ENCODE measurements at regions not wholly inside any gene's neighbourhood (a gene's known extent, or its start where the extent isn't known, plus 50 kb on each side); places are given as distances from the start of the nearest gene placed in this dataset.

DNA sequence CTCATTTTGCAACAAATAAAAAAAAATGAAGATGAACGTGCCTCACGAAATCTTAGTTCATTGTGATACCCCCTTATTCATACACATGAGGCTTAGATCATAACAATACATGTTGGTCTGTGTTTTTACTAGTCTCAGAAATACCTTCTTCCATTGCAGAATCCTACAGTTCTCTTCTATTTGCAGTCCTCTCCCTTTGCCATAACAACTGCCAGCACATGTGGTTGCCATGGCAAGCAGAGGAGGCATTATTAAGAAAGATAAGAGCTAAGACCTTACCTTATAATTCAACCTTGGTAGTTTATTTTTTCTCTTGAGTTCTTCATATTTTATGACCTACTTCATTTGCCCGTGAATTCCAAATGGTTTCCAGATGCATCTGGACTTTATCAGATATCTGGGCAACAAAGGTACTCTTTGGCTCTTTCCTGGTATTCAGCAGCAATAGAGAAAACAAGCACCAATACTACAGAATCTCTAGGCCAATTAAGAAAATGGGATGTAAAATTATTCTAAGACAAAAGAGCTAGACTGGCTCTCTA is 524.0 kb downstream of the CMPK2 start:
- Mint-ChIP-seq H3K27ac (peak overlapping the region; percentile 3), H3K4me3 (no peak overlapping the region), H3K27me3 (no peaks in the 10 kb centered on the region), H3K4me1 (ENCODE audit: unreplicated experiment) (peaks cover 40% of the 10 kb centered on the region), H3K36me3 (no peaks in the 10 kb centered on the region), H3K9me3 (no peaks in the 10 kb centered on the region)
- DNase-seq (ENCODE audit: extremely low spot score, unreplicated experiment) = no peak
- TF ChIP-seq, protein P1, sequence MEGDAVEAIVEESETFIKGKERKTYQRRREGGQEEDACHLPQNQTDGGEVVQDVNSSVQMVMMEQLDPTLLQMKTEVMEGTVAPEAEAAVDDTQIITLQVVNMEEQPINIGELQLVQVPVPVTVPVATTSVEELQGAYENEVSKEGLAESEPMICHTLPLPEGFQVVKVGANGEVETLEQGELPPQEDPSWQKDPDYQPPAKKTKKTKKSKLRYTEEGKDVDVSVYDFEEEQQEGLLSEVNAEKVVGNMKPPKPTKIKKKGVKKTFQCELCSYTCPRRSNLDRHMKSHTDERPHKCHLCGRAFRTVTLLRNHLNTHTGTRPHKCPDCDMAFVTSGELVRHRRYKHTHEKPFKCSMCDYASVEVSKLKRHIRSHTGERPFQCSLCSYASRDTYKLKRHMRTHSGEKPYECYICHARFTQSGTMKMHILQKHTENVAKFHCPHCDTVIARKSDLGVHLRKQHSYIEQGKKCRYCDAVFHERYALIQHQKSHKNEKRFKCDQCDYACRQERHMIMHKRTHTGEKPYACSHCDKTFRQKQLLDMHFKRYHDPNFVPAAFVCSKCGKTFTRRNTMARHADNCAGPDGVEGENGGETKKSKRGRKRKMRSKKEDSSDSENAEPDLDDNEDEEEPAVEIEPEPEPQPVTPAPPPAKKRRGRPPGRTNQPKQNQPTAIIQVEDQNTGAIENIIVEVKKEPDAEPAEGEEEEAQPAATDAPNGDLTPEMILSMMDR (conservative IDR thresholded peaks at IDR 0.05) = no peak

DNA sequence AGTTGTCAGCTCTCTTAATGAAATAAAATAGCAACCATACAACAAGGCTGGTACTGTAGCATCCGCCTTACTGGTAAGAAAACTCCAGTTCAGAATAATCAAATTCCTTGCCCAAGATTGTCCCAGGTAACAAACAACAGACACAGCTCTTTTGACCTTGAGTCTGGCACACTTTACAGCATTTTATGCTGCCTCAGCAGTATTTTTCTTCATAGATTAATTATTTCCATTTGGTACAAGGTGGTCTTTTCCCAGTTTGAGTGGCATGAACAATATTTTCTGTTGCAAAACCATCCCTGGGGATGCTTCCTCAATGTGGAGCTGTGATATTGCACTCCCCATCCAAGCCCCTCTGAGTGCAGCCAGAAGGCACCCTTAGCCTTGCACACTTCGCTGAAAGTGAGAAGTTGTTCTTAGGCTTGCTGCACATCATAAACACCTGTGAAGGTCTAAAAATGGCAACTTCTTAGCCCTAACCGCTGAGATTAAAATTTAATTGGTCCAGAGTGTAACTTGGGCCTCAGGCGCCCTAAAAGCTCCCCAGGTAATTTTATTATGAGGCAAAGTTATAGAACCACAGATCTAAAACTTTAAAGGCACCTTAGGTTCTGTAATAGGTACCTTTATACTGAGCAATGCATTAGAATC is 523.3 kb downstream of the CMPK2 start:
- Mint-ChIP-seq H3K9me3 (no peaks in the 10 kb centered on the region), H3K27me3 (no peaks in the 10 kb centered on the region), H3K4me1 (ENCODE audit: unreplicated experiment) (peaks cover 34% of the 10 kb centered on the region), H3K27ac (no peak overlapping the region), H3K36me3 (no peaks in the 10 kb centered on the region), H3K4me3 (no peak overlapping the region)
- TF ChIP-seq, protein P1 (conservative IDR thresholded peaks at IDR 0.05) = no peak
- no peak for DNase-seq (ENCODE audit: extremely low spot score, unreplicated experiment)

DNA sequence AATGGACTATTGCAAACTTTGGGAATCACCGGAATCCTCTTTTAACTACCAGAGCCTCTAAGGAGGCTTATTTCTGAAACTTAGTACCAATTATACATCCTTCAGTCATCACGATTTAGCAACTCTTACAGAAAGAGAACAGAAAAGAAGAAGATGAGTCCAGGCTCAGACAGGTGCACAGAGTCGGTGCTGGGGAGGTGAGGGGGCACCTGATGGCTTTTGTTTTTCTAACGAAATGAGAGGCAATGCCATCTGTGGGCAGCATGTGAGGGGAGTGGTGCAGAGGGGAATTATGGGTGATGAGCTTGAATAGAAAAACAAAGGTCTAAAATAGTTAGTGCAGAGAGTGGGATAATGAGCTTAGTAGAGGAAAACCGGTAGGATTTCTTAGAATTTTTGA is 522.6 kb downstream of the CMPK2 start:
- TF ChIP-seq, protein P1 (conservative IDR thresholded peaks at IDR 0.05) = no peak
- H3K9me3 Mint-ChIP-seq = no peaks in the 10 kb centered on the region

DNA sequence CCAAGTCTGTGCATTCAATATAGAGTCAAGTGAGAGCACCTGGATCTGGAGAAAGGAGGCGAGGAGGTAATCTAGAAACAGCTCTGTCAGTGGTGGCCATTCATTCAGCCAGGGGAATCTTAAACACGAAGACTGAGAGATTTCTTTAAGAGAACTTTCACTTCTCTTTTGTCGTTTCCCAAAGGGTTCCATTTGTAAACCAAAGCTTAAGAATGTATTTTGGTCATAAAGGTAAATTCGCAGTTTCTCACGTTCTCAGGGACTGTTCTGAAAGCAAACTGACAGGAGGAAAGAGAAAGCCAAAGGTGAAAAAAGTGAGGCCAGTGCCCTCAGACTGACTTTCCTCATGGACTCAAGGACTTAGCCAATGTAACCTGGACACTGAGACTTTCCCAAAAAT is 513.5 kb downstream of the CMPK2 start:
- Mint-ChIP-seq H3K27ac (no peak overlapping the region), H3K4me3 (no peak overlapping the region), H3K27me3 (peaks cover 2% of the 10 kb centered on the region), H3K9me3 (peaks cover 4% of the 10 kb centered on the region), H3K4me1 (ENCODE audit: unreplicated experiment) (peaks cover 4% of the 10 kb centered on the region), H3K36me3 (no peaks in the 10 kb centered on the region)
- TF ChIP-seq, protein P1 (conservative IDR thresholded peaks at IDR 0.05) = no peak
- no peak for DNase-seq (ENCODE audit: extremely low spot score, unreplicated experiment)

More for the DNA sequence above, 522.6 kb downstream of the CMPK2 start:
- no peak overlapping the region for H3K4me3 Mint-ChIP-seq
- no peaks in the 10 kb centered on the region for H3K36me3 Mint-ChIP-seq
- H3K27me3 Mint-ChIP-seq = no peaks in the 10 kb centered on the region
- DNase-seq (ENCODE audit: extremely low spot score, unreplicated experiment) = no peak
- H3K4me1 Mint-ChIP-seq (ENCODE audit: unreplicated experiment) = peaks cover 27% of the 10 kb centered on the region
- no peak overlapping the region for H3K27ac Mint-ChIP-seq

DNA sequence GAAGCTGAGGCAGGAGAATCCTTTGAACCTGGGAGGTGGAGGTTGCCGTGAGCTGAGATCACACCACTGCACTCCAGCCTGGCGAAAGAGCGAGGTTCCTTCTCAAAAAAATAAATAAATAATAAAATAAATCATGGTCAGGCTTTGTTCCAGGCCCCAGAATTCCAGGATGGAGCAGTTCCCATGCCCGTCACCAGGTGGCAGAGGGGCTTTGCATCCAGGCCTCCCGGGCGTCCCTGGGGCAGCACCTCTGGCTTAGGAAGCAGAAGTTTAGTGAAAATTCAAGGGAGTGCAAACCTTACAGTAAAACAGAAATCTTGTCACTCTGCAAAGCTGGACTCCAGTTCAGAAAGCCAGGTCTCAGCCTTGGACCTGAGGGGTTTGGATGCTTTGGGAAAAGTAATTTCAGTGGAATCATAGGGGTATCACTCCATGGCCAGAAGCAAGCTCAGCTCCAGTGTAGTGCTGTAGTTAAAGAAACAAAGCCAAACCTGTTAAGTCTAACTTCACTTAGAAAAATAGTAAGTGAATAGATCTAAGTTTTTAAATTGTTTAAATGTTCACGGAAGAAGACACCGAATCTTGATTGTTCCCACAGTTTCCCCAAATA is 512.7 kb downstream of the CMPK2 start:
- H3K4me3 Mint-ChIP-seq = no peak overlapping the region
- H3K36me3 Mint-ChIP-seq = no peaks in the 10 kb centered on the region
- DNase-seq (ENCODE audit: extremely low spot score, unreplicated experiment) = no peak
- peaks cover 8% of the 10 kb centered on the region for H3K4me1 Mint-ChIP-seq (ENCODE audit: unreplicated experiment)
- peaks cover 2% of the 10 kb centered on the region for H3K27me3 Mint-ChIP-seq
- H3K27ac Mint-ChIP-seq = no peak overlapping the region
- TF ChIP-seq, protein P1 (conservative IDR thresholded peaks at IDR 0.05) = peak; percentile 77
- peaks cover 4% of the 10 kb centered on the region for H3K9me3 Mint-ChIP-seq

Measured in type B pancreatic cell (in vitro differentiated cells).